Tibial nerve (tissue), 4 donors: ENCODE measurements at regions not wholly inside any gene's neighbourhood (a gene's known extent, or its start where the extent isn't known, plus 50 kb on each side); places are given as distances from the start of the nearest gene placed in this dataset.

Experiments
- DNase-seq, 2 donors: peaks; one replicate each; pipeline ENCODE4 v3.0.0-alpha.2; 2019; ENCODE audit warnings: low spot score in 2 of 2
- H3K27ac ChIP-seq, 4 donors: fragments of 200-600 bp; sonication (generic) in 3 of 4; one replicate each; pipeline ENCODE4 v1.5.1; 2017 to 2019; ENCODE audit warnings: mild to moderate bottlenecking in 1 of 4
- H3K27me3 ChIP-seq, 2 donors: fragments of 200-600 bp; sonication (generic) in 1 of 2; one replicate each; pipeline versions ENCODE4 v1.5.1 to v1.6.0; 2017 to 2019
- H3K36me3 ChIP-seq, 3 donors: fragments of 200-600 bp; sonication (generic); one replicate each; pipeline ENCODE4 v1.5.1; 2018 to 2019
- H3K4me1 ChIP-seq, 4 donors: fragments of 200-600 bp; sonication (generic) in 3 of 4; one replicate each; pipeline ENCODE4 v1.5.1; 2017 to 2019
- H3K4me3 ChIP-seq, 4 donors: fragments of 200-600 bp; sonication (generic) in 3 of 4; one replicate each; pipeline ENCODE4 v1.5.1; 2017 to 2019; ENCODE audit warnings: mild to moderate bottlenecking in 1 of 4, moderate library complexity in 1 of 4
- H3K9me3 ChIP-seq, 4 donors: fragments of 200-600 bp; sonication (generic) in 3 of 4; one replicate each; pipeline ENCODE4 v1.5.1; 2017 to 2019
- EP300 ChIP-seq, 2 donors: sonication (generic); formaldehyde crosslinking; IDR thresholded peaks; one replicate each; pipeline ENCODE4 v1.6.1; 2017; ENCODE audit warnings: antibody characterized with exemption in 2 of 2, mild to moderate bottlenecking in 1 of 2
- POLR2A ChIP-seq, 2 donors: fragments of 450-650 bp; IDR thresholded peaks; one replicate each; pipeline ENCODE4 v1.6.1; 2017; ENCODE audit warnings: antibody characterized with exemption in 2 of 2, mild to moderate bottlenecking in 2 of 2, moderate library complexity in 2 of 2
- WGBS, 2 donors: methylation state at CpG; one replicate each; pipeline ENCODE4 v1.1.5; 2018; 5-methylcytosine and 5-hydroxymethylcytosine counted together
- TF ChIP-seq, protein P1 (sequence below), 5 experiments: fragments of 200-600 bp in 3 of 5; fragments of 450-650 bp in 2 of 5; sonication (generic) in 3 of 5; IDR thresholded peaks; one replicate each; pipeline ENCODE4 v1.5.1; 2016 to 2019; ENCODE audit warnings: antibody characterized with exemption in 5 of 5, mild to moderate bottlenecking in 3 of 5, moderate library complexity in 2 of 5

DNA sequence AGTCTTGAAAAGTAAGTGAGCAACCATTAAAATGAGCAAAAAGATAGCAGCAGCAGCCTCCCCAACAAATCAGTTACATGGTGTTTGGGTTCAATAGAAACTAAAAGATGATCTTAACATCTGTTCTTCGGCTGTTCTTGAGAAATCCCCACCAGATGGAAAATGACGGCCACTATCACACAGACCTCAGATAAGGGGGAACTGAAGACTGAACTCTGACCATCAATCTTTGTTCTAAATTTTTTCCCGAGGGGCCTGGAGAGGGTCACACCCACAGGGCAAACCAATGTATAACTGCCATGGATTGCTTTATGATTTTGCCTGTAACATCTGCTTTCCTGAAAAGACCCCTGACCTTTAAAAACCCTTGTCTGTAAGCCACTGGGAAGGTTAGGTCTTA, 624.8 kb upstream of the KIRREL3 start:
- Histone ChIP-seq H3K36me3 (no peaks in the 10 kb centered on the region), H3K4me1 (no peaks in the 10 kb centered on the region), H3K9me3 (no peaks in the 10 kb centered on the region), H3K27ac (no peak overlapping the region), H3K27me3 (no peaks in the 10 kb centered on the region), H3K4me3 (no peak overlapping the region)
- no peak for DNase-seq
- WGBS, 2 donors, result 51 to 60% methylated on average over 3 of the region's 3 CpGs
- TF ChIP-seq, protein P1, sequence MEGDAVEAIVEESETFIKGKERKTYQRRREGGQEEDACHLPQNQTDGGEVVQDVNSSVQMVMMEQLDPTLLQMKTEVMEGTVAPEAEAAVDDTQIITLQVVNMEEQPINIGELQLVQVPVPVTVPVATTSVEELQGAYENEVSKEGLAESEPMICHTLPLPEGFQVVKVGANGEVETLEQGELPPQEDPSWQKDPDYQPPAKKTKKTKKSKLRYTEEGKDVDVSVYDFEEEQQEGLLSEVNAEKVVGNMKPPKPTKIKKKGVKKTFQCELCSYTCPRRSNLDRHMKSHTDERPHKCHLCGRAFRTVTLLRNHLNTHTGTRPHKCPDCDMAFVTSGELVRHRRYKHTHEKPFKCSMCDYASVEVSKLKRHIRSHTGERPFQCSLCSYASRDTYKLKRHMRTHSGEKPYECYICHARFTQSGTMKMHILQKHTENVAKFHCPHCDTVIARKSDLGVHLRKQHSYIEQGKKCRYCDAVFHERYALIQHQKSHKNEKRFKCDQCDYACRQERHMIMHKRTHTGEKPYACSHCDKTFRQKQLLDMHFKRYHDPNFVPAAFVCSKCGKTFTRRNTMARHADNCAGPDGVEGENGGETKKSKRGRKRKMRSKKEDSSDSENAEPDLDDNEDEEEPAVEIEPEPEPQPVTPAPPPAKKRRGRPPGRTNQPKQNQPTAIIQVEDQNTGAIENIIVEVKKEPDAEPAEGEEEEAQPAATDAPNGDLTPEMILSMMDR (IDR thresholded peaks at IDR 0.05), result no peak
- TF ChIP-seq EP300 (IDR thresholded peaks at IDR 0.05), result no peak
- TF ChIP-seq POLR2A (IDR thresholded peaks at IDR 0.05), result no peak

- no peaks in the 10 kb centered on the region for H3K9me3 ChIP-seq
- no peaks in the 10 kb centered on the region for H3K36me3 ChIP-seq
- TF ChIP-seq, protein P1 (IDR thresholded peaks at IDR 0.05), result no peak
- TF ChIP-seq EP300 (IDR thresholded peaks at IDR 0.05) (no peak), POLR2A (IDR thresholded peaks at IDR 0.05) (no peak)
- no peak overlapping the region for H3K27ac ChIP-seq
- no peaks in the 10 kb centered on the region for H3K27me3 ChIP-seq
- DNase-seq, result no peak
- 41 to 56% methylated on average over 10 of the region's 10 CpGs for WGBS, 2 donors
- no peak overlapping the region for H3K4me3 ChIP-seq
- H3K4me1 ChIP-seq, result no peaks in the 10 kb centered on the region
Observed at GRCh38 chr11:127624306-127624856, 623.8 kb upstream of the KIRREL3 start.

DNA sequence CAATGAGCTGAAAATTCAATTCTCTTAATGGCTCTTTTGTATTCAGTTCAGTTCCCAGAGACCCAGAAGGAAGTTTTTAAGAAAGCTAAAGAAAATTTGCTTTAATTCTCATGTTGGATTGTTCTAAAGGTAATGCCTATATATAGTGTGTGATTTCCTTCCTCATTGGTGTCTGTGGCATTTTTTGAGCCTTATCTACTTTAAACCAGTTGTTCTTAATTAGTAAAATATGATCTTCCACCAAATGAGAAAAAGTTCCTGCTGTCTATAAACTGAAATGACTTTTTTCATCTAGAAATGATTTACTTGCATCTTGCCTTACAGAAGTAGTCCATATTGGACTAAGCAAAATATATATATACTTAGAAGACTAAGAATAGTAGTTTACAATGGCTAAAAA, 622.1 kb upstream of the KIRREL3 start:
- no peak overlapping the region for H3K27ac ChIP-seq
- no peaks in the 10 kb centered on the region for H3K9me3 ChIP-seq
- H3K27me3 ChIP-seq, result no peaks in the 10 kb centered on the region
- TF ChIP-seq EP300 (IDR thresholded peaks at IDR 0.05), result no peak
- no peak for TF ChIP-seq POLR2A (IDR thresholded peaks at IDR 0.05)
- TF ChIP-seq, protein P1 (IDR thresholded peaks at IDR 0.05), result no peak
- no peaks in the 10 kb centered on the region for H3K36me3 ChIP-seq
- no peak for DNase-seq
- H3K4me3 ChIP-seq, result no peak overlapping the region
- no peaks in the 10 kb centered on the region for H3K4me1 ChIP-seq

DNA sequence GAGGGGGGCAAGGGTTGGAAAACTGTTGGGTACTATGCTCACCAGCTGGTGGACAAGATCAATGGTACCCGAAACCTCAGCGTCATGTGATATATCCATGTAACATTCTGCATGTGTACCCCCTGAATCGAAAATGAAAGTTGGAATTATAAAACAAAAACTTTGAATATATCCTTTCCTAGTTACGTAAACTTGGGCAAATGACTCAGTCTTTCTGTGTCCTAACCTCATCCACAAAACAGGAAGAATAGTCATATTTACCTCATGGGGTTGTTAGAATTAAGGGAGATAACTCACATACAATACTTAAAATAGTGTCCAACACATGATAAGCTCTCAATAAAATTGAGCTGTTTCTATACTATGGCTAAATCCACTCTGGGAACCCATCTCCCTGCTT, 620.1 kb upstream of the KIRREL3 start:
- TF ChIP-seq, protein P1 (IDR thresholded peaks at IDR 0.05), result no peak
- TF ChIP-seq POLR2A (IDR thresholded peaks at IDR 0.05) (no peak), EP300 (IDR thresholded peaks at IDR 0.05) (no peak)
- Histone ChIP-seq H3K27me3 (no peaks in the 10 kb centered on the region), H3K4me1 (no peaks in the 10 kb centered on the region), H3K9me3 (no peaks in the 10 kb centered on the region), H3K4me3 (no peak overlapping the region), H3K36me3 (no peaks in the 10 kb centered on the region), H3K27ac (no peak overlapping the region)
- no peak for DNase-seq
- 93 to 95% methylated on average over 4 of the region's 4 CpGs for WGBS, 2 donors

GRCh38 chr11:127619946-127620345, 619.4 kb upstream of the KIRREL3 start:
- no peak for TF ChIP-seq EP300 (IDR thresholded peaks at IDR 0.05)
- TF ChIP-seq POLR2A (IDR thresholded peaks at IDR 0.05), result no peak
- TF ChIP-seq, protein P1 (IDR thresholded peaks at IDR 0.05), result no peak
- 95 to 96% methylated on average over 5 of the region's 5 CpGs for WGBS, 2 donors
- no peaks in the 10 kb centered on the region for H3K9me3 ChIP-seq

More at GRCh38 chr11:127619946-127620345, 619.4 kb upstream of the KIRREL3 start:
- DNase-seq, result no peak
- Histone ChIP-seq H3K4me3 (no peak overlapping the region), H3K36me3 (no peaks in the 10 kb centered on the region), H3K27ac (no peak overlapping the region), H3K4me1 (no peaks in the 10 kb centered on the region), H3K27me3 (no peaks in the 10 kb centered on the region)
